Brain microvascular endothelial cell (primary cell): ENCODE measurements at regions not wholly inside any gene's neighbourhood (a gene's known extent, or its start where the extent isn't known, plus 50 kb on each side); places are given as distances from the start of the nearest gene placed in this dataset.
"Not testable (repeated sequence)": the region's sequence is repeated elsewhere in the genome, so short reads cannot be mapped to it uniquely, and the experiment has no call there.

Source experiments
- DNase-seq: peaks from one replicate; pipeline ENCODE4 v3.0.0-alpha.2; 2020
- H3K27ac ChIP-seq: fragments of 250-450 bp; sonication (Bioruptor Pico); 2 replicates; pipeline ENCODE4 v1.5.1; 2020; ENCODE audit warnings: mild to moderate bottlenecking, moderate library complexity
- H3K27me3 ChIP-seq: fragments of 250-450 bp; sonication (Bioruptor Pico); replicated peaks from 2 replicates; pipeline ENCODE4 v1.5.1; 2020; ENCODE audit warnings: mild to moderate bottlenecking
- H3K36me3 ChIP-seq: fragments of 250-450 bp; sonication (Bioruptor Pico); replicated peaks from 2 replicates; pipeline ENCODE4 v1.5.1; 2020; ENCODE audit warnings: mild to moderate bottlenecking
- H3K4me3 ChIP-seq: 2 replicates; pipeline ENCODE4 v1.5.1; 2011; ENCODE audit warnings: low read depth, mild to moderate bottlenecking, control low read depth, low read length, moderate library complexity
- in situ Hi-C: cut with HindIII; loops from 2 replicates; pipeline ENCODE4 v1.10.0; 2017; ENCODE audit warnings: low sequenced_read_pairs, low pct_ligation_motif_present
- TF ChIP-seq, protein P1 (sequence below): IDR thresholded peaks from 2 replicates; pipeline ENCODE4 v1.5.1; 2011; ENCODE audit warnings: low read depth, mild to moderate bottlenecking, moderate library complexity, low read length, control low read depth, inconsistent platforms; ENCODE audit errors: missing control alignments

DNA sequence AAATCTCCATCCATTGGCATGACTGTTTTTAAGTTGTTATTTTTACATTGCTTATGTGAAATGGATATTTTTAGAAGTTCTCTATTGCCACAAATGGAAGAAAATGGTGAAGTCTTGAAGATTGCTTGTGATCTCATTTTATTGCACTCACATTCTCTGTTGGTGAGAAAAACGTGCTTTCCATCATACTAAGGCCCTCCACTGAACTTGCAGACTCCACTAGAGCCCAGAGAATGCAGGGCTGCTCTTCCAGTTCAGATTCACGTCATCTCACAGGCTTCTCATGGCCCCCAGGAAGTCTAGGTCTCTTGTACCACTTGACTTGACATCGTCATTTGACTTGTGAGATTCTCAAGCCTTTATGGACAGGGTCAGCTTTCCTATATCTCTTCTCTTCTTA is 254.8 kb upstream of the COPS8 start:
- no peaks in the 10 kb centered on the region for H3K27me3 ChIP-seq
- no peaks in the 10 kb centered on the region for H3K36me3 ChIP-seq
- TF ChIP-seq, protein P1, sequence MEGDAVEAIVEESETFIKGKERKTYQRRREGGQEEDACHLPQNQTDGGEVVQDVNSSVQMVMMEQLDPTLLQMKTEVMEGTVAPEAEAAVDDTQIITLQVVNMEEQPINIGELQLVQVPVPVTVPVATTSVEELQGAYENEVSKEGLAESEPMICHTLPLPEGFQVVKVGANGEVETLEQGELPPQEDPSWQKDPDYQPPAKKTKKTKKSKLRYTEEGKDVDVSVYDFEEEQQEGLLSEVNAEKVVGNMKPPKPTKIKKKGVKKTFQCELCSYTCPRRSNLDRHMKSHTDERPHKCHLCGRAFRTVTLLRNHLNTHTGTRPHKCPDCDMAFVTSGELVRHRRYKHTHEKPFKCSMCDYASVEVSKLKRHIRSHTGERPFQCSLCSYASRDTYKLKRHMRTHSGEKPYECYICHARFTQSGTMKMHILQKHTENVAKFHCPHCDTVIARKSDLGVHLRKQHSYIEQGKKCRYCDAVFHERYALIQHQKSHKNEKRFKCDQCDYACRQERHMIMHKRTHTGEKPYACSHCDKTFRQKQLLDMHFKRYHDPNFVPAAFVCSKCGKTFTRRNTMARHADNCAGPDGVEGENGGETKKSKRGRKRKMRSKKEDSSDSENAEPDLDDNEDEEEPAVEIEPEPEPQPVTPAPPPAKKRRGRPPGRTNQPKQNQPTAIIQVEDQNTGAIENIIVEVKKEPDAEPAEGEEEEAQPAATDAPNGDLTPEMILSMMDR, result no peak
- no peak for DNase-seq
- in situ Hi-C loops, result no loop called here
- no peak overlapping the region for H3K4me3 ChIP-seq
- no peak overlapping the region for H3K27ac ChIP-seq

DNA sequence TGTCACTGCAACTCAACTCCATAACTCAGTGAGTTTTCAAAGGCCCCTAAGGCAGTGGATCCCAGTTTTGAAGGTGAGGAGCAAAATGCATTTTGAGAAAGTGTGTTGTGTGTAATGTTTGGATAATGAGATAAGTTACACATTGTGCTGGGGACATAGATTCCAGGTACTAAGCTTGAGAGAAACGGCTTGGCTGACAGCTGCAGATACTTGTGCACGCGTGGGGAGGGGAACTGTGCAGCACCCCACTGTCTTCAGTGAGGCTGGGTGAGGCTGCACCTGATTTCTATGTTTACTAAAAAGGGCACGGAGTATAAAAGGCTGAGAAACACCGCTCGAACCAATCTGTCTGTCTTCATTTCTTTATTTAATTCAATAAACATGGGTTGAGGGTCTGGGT is 254.0 kb upstream of the COPS8 start:
- Histone ChIP-seq H3K27ac (no peak overlapping the region), H3K4me3 (no peak overlapping the region), H3K36me3 (no peaks in the 10 kb centered on the region), H3K27me3 (no peaks in the 10 kb centered on the region)
- DNase-seq, result no peak
- in situ Hi-C loops, result no loop called here
- TF ChIP-seq, protein P1, result no peak

DNA sequence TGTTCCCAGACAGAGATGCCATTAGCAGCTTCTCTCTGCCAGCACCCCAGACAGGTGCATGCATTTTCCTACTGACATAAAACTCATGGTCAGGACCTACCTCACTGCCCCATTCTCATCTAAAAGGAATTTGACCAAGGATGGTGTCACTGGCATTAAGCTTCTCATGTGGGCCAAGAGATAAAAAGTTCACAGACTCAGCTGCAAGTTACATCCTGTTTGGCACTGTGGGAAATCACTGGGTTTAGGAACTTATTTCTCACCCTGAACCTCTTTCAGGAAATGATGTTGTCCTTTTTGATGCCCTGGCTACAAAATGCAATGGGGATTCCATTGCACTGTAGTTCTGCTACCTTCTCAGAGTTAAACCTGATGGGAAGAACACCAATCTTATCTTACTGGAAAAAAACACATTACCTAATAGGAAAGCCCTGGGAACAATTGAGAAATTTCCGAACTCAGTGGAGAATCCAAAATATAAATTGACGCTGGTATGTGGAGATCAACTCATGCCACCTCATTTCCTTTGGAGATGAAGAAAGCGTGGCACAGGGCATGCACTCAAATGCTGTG is 252.1 kb upstream of the COPS8 start:
- Histone ChIP-seq H3K27me3 (no peaks in the 10 kb centered on the region), H3K36me3 (no peaks in the 10 kb centered on the region), H3K27ac (no peak overlapping the region), H3K4me3 (no peak overlapping the region)
- DNase-seq, result peak; percentile 24
- TF ChIP-seq, protein P1, result no peak
- in situ Hi-C loops, result no loop called here

DNA sequence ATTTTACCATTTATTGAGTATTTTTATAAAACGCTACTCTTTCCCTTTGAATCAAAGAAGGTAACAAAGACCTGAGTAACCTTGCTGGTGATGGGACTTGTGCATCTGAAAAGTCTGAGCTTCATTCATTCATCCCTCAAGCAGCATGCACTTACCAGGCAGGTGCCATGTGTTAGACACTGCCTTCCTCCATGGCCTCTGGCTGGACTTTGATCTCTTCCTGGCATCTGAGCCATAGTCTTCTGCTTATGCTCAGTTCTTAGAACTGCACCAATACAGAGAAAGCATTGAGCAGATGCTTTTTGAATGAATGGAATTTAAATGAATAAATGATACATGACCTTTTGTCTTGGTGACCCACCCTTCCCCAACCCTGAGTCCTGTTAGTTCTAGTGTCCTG is 251.4 kb upstream of the COPS8 start:
- H3K27ac ChIP-seq, result no peak overlapping the region
- H3K36me3 ChIP-seq, result no peaks in the 10 kb centered on the region
- no peaks in the 10 kb centered on the region for H3K27me3 ChIP-seq
- TF ChIP-seq, protein P1, result no peak
- DNase-seq, result no peak
- in situ Hi-C loops, result no loop called here
- no peak overlapping the region for H3K4me3 ChIP-seq

DNA sequence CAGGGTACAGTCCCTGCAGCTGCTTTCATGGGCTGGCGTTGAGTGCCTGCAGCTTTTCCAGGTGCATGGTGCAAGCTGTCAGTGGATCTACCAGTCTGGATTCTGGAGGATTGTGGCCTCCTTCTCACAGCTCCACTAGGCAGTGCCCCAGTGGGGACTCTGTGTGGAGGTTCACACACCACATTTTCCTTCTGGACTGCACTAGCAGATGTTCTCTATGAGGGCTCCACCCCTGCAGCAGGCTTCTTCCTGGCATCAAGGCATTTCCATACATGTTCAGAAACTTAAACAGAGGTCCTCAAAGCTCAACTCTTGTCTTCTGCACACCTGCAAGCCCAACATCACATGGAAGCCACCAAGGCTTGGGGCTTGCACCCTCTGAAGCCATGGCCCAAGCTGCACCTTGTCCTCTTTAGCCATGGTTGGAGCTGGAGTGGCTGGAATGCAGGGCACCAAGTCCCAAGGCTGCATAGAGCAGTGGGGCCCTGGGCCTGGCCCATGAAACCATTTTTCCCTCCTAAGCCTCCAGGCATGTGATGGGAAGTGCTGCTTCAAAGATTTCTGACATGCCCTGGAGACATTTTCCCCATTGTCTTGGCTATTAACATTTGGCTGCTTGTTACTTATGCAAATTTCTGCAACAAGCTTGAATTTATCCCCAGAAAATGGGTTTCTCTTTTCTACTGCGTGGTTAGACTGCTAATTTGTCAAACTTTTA is 250.2 kb upstream of the COPS8 start:
- no peak overlapping the region for H3K27ac ChIP-seq
- no peak for DNase-seq
- no peak overlapping the region for H3K4me3 ChIP-seq
- H3K27me3 ChIP-seq, result no peaks in the 10 kb centered on the region
- TF ChIP-seq, protein P1, result no peak
- H3K36me3 ChIP-seq, result no peaks in the 10 kb centered on the region
- in situ Hi-C loops, result no loop called here

DNA sequence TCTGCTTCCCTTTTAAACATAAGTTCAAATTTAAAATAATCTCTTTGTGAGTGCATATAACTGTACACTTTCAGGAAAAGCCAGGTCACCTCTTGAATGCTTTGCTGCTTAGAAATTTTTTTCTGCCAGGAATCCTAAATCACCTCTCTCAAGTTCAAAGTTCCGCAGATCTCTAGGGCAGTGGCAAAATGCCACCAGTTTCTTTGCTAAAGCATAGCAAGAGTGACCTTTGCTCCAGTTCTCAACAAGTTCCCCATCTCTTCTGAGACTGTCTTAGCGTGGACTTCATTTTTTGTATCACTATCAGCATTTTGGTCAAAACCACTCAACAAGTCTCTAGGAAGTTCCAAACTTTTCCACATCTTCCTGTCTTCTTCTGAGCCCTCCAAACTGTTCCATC is 249.7 kb upstream of the COPS8 start:
- DNase-seq, H3K4me3 ChIP-seq, in situ Hi-C loops: not testable (repeated sequence)

More for the DNA sequence above, 249.7 kb upstream of the COPS8 start:
- H3K36me3 ChIP-seq, H3K27me3 ChIP-seq, H3K27ac ChIP-seq: not testable (repeated sequence)
